Sigmoid colon (tissue), 6 donors: ENCODE measurements at regions not wholly inside any gene's neighbourhood (a gene's known extent, or its start where the extent isn't known, plus 50 kb on each side); places are given as distances from the start of the nearest gene placed in this dataset.
"Not testable (repeated sequence)": the region's sequence is repeated elsewhere in the genome, so short reads cannot be mapped to it uniquely, and the experiment has no call there.

Experiments
- DNase-seq: peaks from one replicate; pipeline ENCODE4 v3.0.0-alpha.2; 2019
- H3K27ac ChIP-seq, 4 donors: fragments of 200-600 bp; sonication (generic); one replicate each; pipeline ENCODE4 v1.5.1; 2016 to 2019; ENCODE audit warnings: mild to moderate bottlenecking in 1 of 4
- H3K27me3 ChIP-seq, 3 donors: fragments of 200-600 bp; sonication (generic); one replicate each; pipeline ENCODE4 v1.5.1; 2019; ENCODE audit warnings: mild to moderate bottlenecking in 1 of 3
- H3K36me3 ChIP-seq, 4 donors: fragments of 200-600 bp; sonication (generic); one replicate each; pipeline ENCODE4 v1.5.1; 2016 to 2019
- H3K4me1 ChIP-seq, 4 donors: fragments of 200-600 bp; sonication (generic); one replicate each; pipeline ENCODE4 v1.5.1; 2017 to 2019
- H3K4me3 ChIP-seq, 4 donors: fragments of 200-600 bp; sonication (generic); one replicate each; pipeline ENCODE4 v1.5.1; 2017 to 2019; ENCODE audit warnings: mild to moderate bottlenecking in 2 of 4, moderate library complexity in 1 of 4
- H3K9me3 ChIP-seq, 4 donors: fragments of 200-600 bp in 3 of 4; sonication (generic) in 3 of 4; one replicate each; pipeline versions ENCODE4 v1.5.1 to v1.6.1; 2013 to 2019
- CTCF ChIP-seq, 4 experiments: fragments of 450-650 bp in 3 of 4; fragments of 200-600 bp in 1 of 4; IDR thresholded peaks; one replicate each; pipeline ENCODE4 v1.5.1; 2016 to 2019; ENCODE audit warnings: antibody characterized with exemption in 4 of 4, mild to moderate bottlenecking in 3 of 4, moderate library complexity in 2 of 4
- EP300 ChIP-seq, 4 donors: sonication (generic); formaldehyde crosslinking; IDR thresholded peaks; one replicate each; pipeline ENCODE4 v1.6.1; 2017; ENCODE audit warnings: antibody characterized with exemption in 4 of 4
- POLR2A ChIP-seq, 2 donors: fragments of 450-650 bp; IDR thresholded peaks; one replicate each; pipeline ENCODE4 v1.6.1; 2016; ENCODE audit warnings: antibody characterized with exemption in 2 of 2, mild to moderate bottlenecking in 2 of 2, moderate library complexity in 2 of 2
- POLR2AphosphoS5 ChIP-seq, 4 donors: sonication (generic); formaldehyde crosslinking; IDR thresholded peaks; one replicate each; pipeline ENCODE4 v1.6.1; 2017; ENCODE audit warnings: antibody characterized with exemption in 4 of 4
- WGBS, 2 donors: extraction: QIAGEN DNeasy Blood & Tissue Kit; methylation state at CpG; one replicate each; pipeline ENCODE4 v1.1.7; 2013; 5-methylcytosine and 5-hydroxymethylcytosine counted together
- intact Hi-C: fragments of 100-400 bp; cut with DNase I; formaldehyde crosslinking; loops from one replicate; pipeline ENCODE4 v1.15.1; 2023
- donor health status: healthy with polysubstance abuse.
- donor health status: healthy.

- Histone ChIP-seq H3K9me3 (no peaks in the 10 kb centered on the region), H3K4me1 (peaks cover 0 to 9% (median 4%) of the 10 kb centered on the region in 4 donors), H3K27ac (no peak overlapping the region), H3K36me3 (no peaks in the 10 kb centered on the region), H3K27me3 (peaks cover 0 to 4% (median 0%) of the 10 kb centered on the region in 3 donors), H3K4me3 (no peak overlapping the region)
- intact Hi-C loops, result no loop called here
- DNase-seq, result no peak
- 59 to 66% methylated on average over 3 of the region's 3 CpGs for WGBS, 2 donors
- TF ChIP-seq POLR2A (IDR thresholded peaks at IDR 0.05) (no peak), EP300 (IDR thresholded peaks at IDR 0.05) (no peak), CTCF (IDR thresholded peaks at IDR 0.05) (no peak), POLR2AphosphoS5 (IDR thresholded peaks at IDR 0.05) (no peak)
Measured at GRCh38 chr9:117649126-117649525, 55.1 kb upstream of the TLR4 start.

- 27 to 29% methylated on average over 6 of the region's 6 CpGs for WGBS, 2 donors
- H3K27me3 ChIP-seq, result peaks cover 2 to 35% (median 17%) of the 10 kb centered on the region in 3 donors
- no peaks in the 10 kb centered on the region for H3K36me3 ChIP-seq
- H3K9me3 ChIP-seq, result no peaks in the 10 kb centered on the region
- no peak for DNase-seq
- no peak for TF ChIP-seq POLR2AphosphoS5 (IDR thresholded peaks at IDR 0.05)
- no peak for TF ChIP-seq POLR2A (IDR thresholded peaks at IDR 0.05)
- no peak for TF ChIP-seq EP300 (IDR thresholded peaks at IDR 0.05)
- TF ChIP-seq CTCF (IDR thresholded peaks at IDR 0.05), result no peak
- no peak overlapping the region for H3K27ac ChIP-seq
- intact Hi-C loops, result no loop called here
- H3K4me3 ChIP-seq, result peak overlapping the region in 2 of 4 donors; percentile 16 to 33
- peaks cover 0 to 9% (median 4%) of the 10 kb centered on the region in 4 donors for H3K4me1 ChIP-seq
Measured at GRCh38 chr9:117644932-117645636, 59.1 kb upstream of the TLR4 start.

GRCh38 chr9:117644133-117644931, 59.9 kb upstream of the TLR4 start:
- Histone ChIP-seq H3K9me3 (no peaks in the 10 kb centered on the region), H3K27ac (no peak overlapping the region), H3K4me3 (peak overlapping the region in 2 of 4 donors; percentile 16 to 33), H3K27me3 (peaks cover 2 to 39% (median 17%) of the 10 kb centered on the region in 3 donors), H3K4me1 (peaks cover 0 to 9% (median 4%) of the 10 kb centered on the region in 4 donors), H3K36me3 (no peaks in the 10 kb centered on the region)
- TF ChIP-seq POLR2A (IDR thresholded peaks at IDR 0.05) (no peak), CTCF (IDR thresholded peaks at IDR 0.05) (peak; percentile 62 to 91 (median 84)), EP300 (IDR thresholded peaks at IDR 0.05) (no peak), POLR2AphosphoS5 (IDR thresholded peaks at IDR 0.05) (no peak)
- intact Hi-C loops, result no loop called here
- 11 to 13% methylated on average over 11 of the region's 11 CpGs for WGBS, 2 donors
- DNase-seq, result peak; percentile 76

GRCh38 chr9:117643288-117643654, 60.9 kb upstream of the TLR4 start:
- Histone ChIP-seq H3K27ac (no peak overlapping the region), H3K4me3 (no peak overlapping the region), H3K9me3 (no peaks in the 10 kb centered on the region), H3K27me3 (peaks cover 2 to 39% (median 17%) of the 10 kb centered on the region in 3 donors), H3K36me3 (no peaks in the 10 kb centered on the region), H3K4me1 (peaks cover 0 to 9% (median 4%) of the 10 kb centered on the region in 4 donors)
- no peak for TF ChIP-seq CTCF (IDR thresholded peaks at IDR 0.05)
- no peak for TF ChIP-seq POLR2AphosphoS5 (IDR thresholded peaks at IDR 0.05)
- intact Hi-C loops, result no loop called here
- no peak for DNase-seq
- WGBS, 2 donors, result 43 to 60% methylated on average over 6 of the region's 6 CpGs

GRCh38 chr9:117642571-117643287, 61.5 kb upstream of the TLR4 start:
- intact Hi-C loops, result not testable (repeated sequence)

More at GRCh38 chr9:117642571-117643287, 61.5 kb upstream of the TLR4 start:
- not testable (repeated sequence) for H3K27ac ChIP-seq, H3K9me3 ChIP-seq, DNase-seq, H3K4me1 ChIP-seq, H3K36me3 ChIP-seq, H3K4me3 ChIP-seq
- 56 to 68% methylated on average over 50 of the region's 50 CpGs for WGBS, 2 donors
- H3K27me3 ChIP-seq, result peaks cover 2 to 39% (median 17%) of the 10 kb centered on the region in 3 donors
